H9 (cell line): ENCODE measurements at regions not wholly inside any gene's neighbourhood (a gene's known extent, or its start where the extent isn't known, plus 50 kb on each side); places are given as distances from the start of the nearest gene placed in this dataset.
"Not testable (repeated sequence)": the region's sequence is repeated elsewhere in the genome, so short reads cannot be mapped to it uniquely, and the experiment has no call there.

ENCODE experiments used
- DNase-seq: peaks from one replicate; pipeline ENCODE4 v3.0.0-alpha.2; 2017
- H2AFZ ChIP-seq: one replicate; pipeline ENCODE4 v1.6.1; 2013; ENCODE audit warnings: mild to moderate bottlenecking, low read length, control low read depth, moderate library complexity
- H2AK5ac ChIP-seq: 2 replicates; pipeline ENCODE4 v1.6.1; 2013; ENCODE audit warnings: low read length, control low read depth, mixed read lengths; ENCODE audit not compliant: insufficient read length
- H2BK120ac ChIP-seq: one replicate; pipeline ENCODE4 v1.6.1; 2013; ENCODE audit warnings: low read depth, mild to moderate bottlenecking, low read length, control low read depth, inconsistent platforms; ENCODE audit not compliant: poor library complexity, severe bottlenecking
- H2BK12ac ChIP-seq: 2 replicates; pipeline ENCODE4 v1.6.1; 2013; ENCODE audit warnings: low read length, control low read depth, mixed read lengths, low read depth; ENCODE audit not compliant: insufficient read length
- H2BK15ac ChIP-seq: 2 replicates; pipeline ENCODE4 v1.6.1; 2013; ENCODE audit warnings: low read depth, low read length, control low read depth
- H2BK20ac ChIP-seq: one replicate; pipeline ENCODE4 v1.6.1; 2013; ENCODE audit warnings: low read depth, mild to moderate bottlenecking, low read length, control low read depth, inconsistent platforms; ENCODE audit not compliant: poor library complexity, severe bottlenecking
- H2BK5ac ChIP-seq: 2 replicates; pipeline ENCODE4 v1.6.1; 2013; ENCODE audit warnings: low read length, control low read depth, mixed read lengths; ENCODE audit not compliant: insufficient read length
- H3K14ac ChIP-seq: 2 replicates; pipeline ENCODE4 v1.6.1; 2013; ENCODE audit warnings: low read length, control low read depth; ENCODE audit not compliant: insufficient read depth
- H3K18ac ChIP-seq: 2 replicates; pipeline ENCODE4 v1.6.1; 2013; ENCODE audit warnings: low read depth, mild to moderate bottlenecking, mixed read lengths, low read length, control low read depth; ENCODE audit not compliant: insufficient read length
- H3K23ac ChIP-seq: 2 replicates; pipeline ENCODE4 v1.6.1; 2013; ENCODE audit warnings: low read length, control low read depth, mixed read lengths, low read depth; ENCODE audit not compliant: insufficient read length
- H3K23me2 ChIP-seq: 2 replicates; pipeline ENCODE4 v1.6.1; 2013; ENCODE audit warnings: low read depth, mild to moderate bottlenecking, mixed read lengths, low read length, control low read depth; ENCODE audit not compliant: insufficient read length, poor library complexity, severe bottlenecking
- H3K27ac ChIP-seq: 2 replicates; pipeline ENCODE4 v1.5.1; 2013; ENCODE audit warnings: low read length, control low read depth, mixed read lengths, low read depth; ENCODE audit not compliant: insufficient read length
- H3K27me3 ChIP-seq: 2 replicates; pipeline ENCODE4 v1.6.1; 2013; ENCODE audit warnings: low read length, control low read depth, inconsistent platforms; ENCODE audit not compliant: insufficient read depth
- H3K4ac ChIP-seq: 2 replicates; pipeline ENCODE4 v1.6.1; 2013; ENCODE audit warnings: low read depth, mild to moderate bottlenecking, control low read depth, inconsistent platforms, low read length, moderate library complexity
- H3K4me1 ChIP-seq: 2 replicates; pipeline ENCODE4 v1.6.1; 2013; ENCODE audit warnings: low read length, control low read depth, inconsistent platforms; ENCODE audit not compliant: insufficient read depth
- H3K4me2 ChIP-seq: 2 replicates; pipeline ENCODE4 v1.6.1; 2013; ENCODE audit warnings: low read length, control low read depth, mixed read lengths; ENCODE audit not compliant: insufficient read length, insufficient read depth
- H3K56ac ChIP-seq: 2 replicates; pipeline ENCODE4 v1.6.1; 2013; ENCODE audit warnings: low read depth, mild to moderate bottlenecking, mixed read lengths, low read length, control low read depth; ENCODE audit not compliant: insufficient read length
- H3K79me1 ChIP-seq: 2 replicates; pipeline ENCODE4 v1.6.1; 2013; ENCODE audit warnings: low read depth, mild to moderate bottlenecking, moderate library complexity, low read length, control low read depth, inconsistent platforms; ENCODE audit not compliant: insufficient read depth, poor library complexity, severe bottlenecking
- H3K79me2 ChIP-seq: 2 replicates; pipeline ENCODE4 v1.6.1; 2013; ENCODE audit warnings: low read length, control low read depth, inconsistent platforms; ENCODE audit not compliant: insufficient read depth
- H3K9ac ChIP-seq: 2 replicates; pipeline ENCODE4 v1.6.1; 2013; ENCODE audit warnings: low read length, control low read depth, mixed read lengths; ENCODE audit not compliant: insufficient read length; ENCODE audit errors: extremely low read depth
- H3K9me3 ChIP-seq: one replicate; pipeline ENCODE4 v1.6.1; 2013; ENCODE audit warnings: low read depth, low read length, inconsistent platforms; ENCODE audit not compliant: control insufficient read depth
- H3T11ph ChIP-seq: one replicate; pipeline ENCODE4 v1.6.1; 2013; ENCODE audit warnings: mild to moderate bottlenecking, low read length, control low read depth, inconsistent platforms
- H4K20me1 ChIP-seq: one replicate; pipeline ENCODE4 v1.6.1; 2013; ENCODE audit not compliant: control insufficient read depth, insufficient read length, insufficient read depth
- H4K5ac ChIP-seq: 2 replicates; pipeline ENCODE4 v1.6.1; 2013; ENCODE audit warnings: low read depth, mild to moderate bottlenecking, mixed read lengths, low read length, control low read depth; ENCODE audit not compliant: insufficient read length
- H4K8ac ChIP-seq: replicated peaks from 2 replicates; pipeline ENCODE4 v1.6.1; 2013; ENCODE audit warnings: low read length, control low read depth, mixed read lengths, low read depth; ENCODE audit not compliant: insufficient read length
- H4K91ac ChIP-seq: 2 replicates; pipeline ENCODE4 v1.6.1; 2013; ENCODE audit warnings: low read depth, mild to moderate bottlenecking, moderate library complexity, mixed read lengths, low read length, control low read depth; ENCODE audit not compliant: insufficient read length
- H3K27ac Mint-ChIP-seq, 3 experiments: 2 replicates in 2 of 3; 3 replicates in 1 of 3; pipeline ENCODE4 v1.8.0; 2020 to 2021; ENCODE audit warnings: mixed read lengths in 3 of 3, mild to moderate bottlenecking in 1 of 3, moderate library complexity in 1 of 3
- H3K27me3 Mint-ChIP-seq: 2 replicates; pipeline ENCODE4 v1.8.0; 2021; ENCODE audit warnings: low read depth, mild to moderate bottlenecking, moderate library complexity, mixed read lengths
- H3K36me3 Mint-ChIP-seq, 3 experiments: 2 replicates in 2 of 3; 3 replicates in 1 of 3; pipeline ENCODE4 v1.8.0; 2020 to 2021; ENCODE audit warnings: low read depth in 3 of 3, mixed read lengths in 3 of 3; ENCODE audit not compliant: insufficient read depth in 1 of 3
- H3K4me1 Mint-ChIP-seq, 2 experiments: 2 replicates each; pipeline ENCODE4 v1.8.0; 2020; ENCODE audit warnings: mixed read lengths in 2 of 2
- H3K4me3 Mint-ChIP-seq, 2 experiments: 2 replicates in 1 of 2; 3 replicates in 1 of 2; pipeline ENCODE4 v1.8.0; 2020 to 2021; ENCODE audit warnings: mild to moderate bottlenecking in 2 of 2, mixed read lengths in 2 of 2, moderate library complexity in 1 of 2
- H3K9me3 Mint-ChIP-seq, 2 experiments: 2 replicates in 1 of 2; 3 replicates in 1 of 2; pipeline ENCODE4 v1.8.0; 2020; ENCODE audit warnings: mild to moderate bottlenecking in 2 of 2, mixed read lengths in 2 of 2, moderate library complexity in 1 of 2
- CTCF ChIP-seq: fragments of 200-600 bp; sonication (generic); conservative IDR thresholded peaks from 3 replicates; pipeline ENCODE4 v1.8.0; 2021; ENCODE audit warnings: antibody characterized with exemption, mild to moderate bottlenecking
- WGBS: extraction: QIAGEN DNeasy Blood & Tissue Kit; methylation state at CpG from one replicate; pipeline ENCODE4 v1.1.7; 2013; ENCODE audit warnings: missing lambda C conversion rate, low lambda C conversion rate, mixed read lengths; ENCODE audit not compliant: insufficient read length; ENCODE audit errors: extremely low coverage; 5-methylcytosine and 5-hydroxymethylcytosine counted together

GRCh38 chr11:128031538-128032134, 555.7 kb downstream of the ETS1 start:
- WGBS: no CpG with 5 or more reads among the region's 14 CpGs
- not testable (repeated sequence) for H3K9me3 Mint-ChIP-seq, H3K4me2 ChIP-seq

More at GRCh38 chr11:128031538-128032134, 555.7 kb downstream of the ETS1 start:
- H2BK20ac ChIP-seq, H3T11ph ChIP-seq, H3K27me3 ChIP-seq, H3K14ac ChIP-seq, H2AK5ac ChIP-seq, H3K79me2 ChIP-seq, H3K27me3 Mint-ChIP-seq, H2BK120ac ChIP-seq, H2BK15ac ChIP-seq, H4K5ac ChIP-seq, H3K4me1 Mint-ChIP-seq, H2AFZ ChIP-seq, H3K27ac ChIP-seq, H3K9ac ChIP-seq, H3K79me1 ChIP-seq, H3K56ac ChIP-seq, H3K9me3 ChIP-seq, H3K18ac ChIP-seq, H3K4ac ChIP-seq, H2BK12ac ChIP-seq, H3K23ac ChIP-seq, H4K8ac ChIP-seq, H4K91ac ChIP-seq, H3K4me3 Mint-ChIP-seq, H3K36me3 Mint-ChIP-seq, H4K20me1 ChIP-seq, H3K23me2 ChIP-seq, H3K4me1 ChIP-seq, H2BK5ac ChIP-seq, H3K27ac Mint-ChIP-seq: not testable (repeated sequence)
- peak; percentile 85 for TF ChIP-seq CTCF
- peak; percentile 44 for DNase-seq
